SK-N-SH (cell line): ENCODE measurements at regions not wholly inside any gene's neighbourhood (a gene's known extent, or its start where the extent isn't known, plus 50 kb on each side); places are given as distances from the start of the nearest gene placed in this dataset.

Experiments used
- CTCF ChIA-PET: fragments of 300-600, 350-600 bp; formaldehyde crosslinking; extraction: SDS; loops from one replicate; lab custom pipeline; 2021; lab: Yijun Ruan, JAX
- POLR2A ChIA-PET: fragments of 350-600 bp; sonication (Branson Sonifier 250); formaldehyde crosslinking; extraction: SDS; loops from one replicate; lab custom pipeline; 2020; ENCODE audit warnings: antibody characterized with exemption, inconsistent platforms; lab: Yijun Ruan, JAX
- DNase-seq: peaks from one replicate; pipeline ENCODE4 v3.0.0; 2012
- H2AFZ ChIP-seq: fragments of 200-600 bp; sonication (generic); 2 replicates; pipeline ENCODE4 v1.8.1; 2016; ENCODE audit warnings: antibody characterized with exemption, mild to moderate bottlenecking, low read depth
- H3F3A ChIP-seq: fragments of 200-600 bp; sonication (generic); replicated peaks from 2 replicates; pipeline ENCODE3; 2016; ENCODE audit warnings: antibody characterized with exemption, mild to moderate bottlenecking; ENCODE audit not compliant: insufficient read depth
- H3K27ac ChIP-seq, 2 experiments: fragments of 200-500 bp in 1 of 2; fragments of 200-600 bp in 1 of 2; sonication (Bioruptor generic) in 1 of 2; sonication (generic), shearing (Covaris generic) in 1 of 2; 2 replicates each; pipeline versions ENCODE4 v1.5.1 to v1.6.1; 2014 to 2016; ENCODE audit warnings: low read depth in 2 of 2, inconsistent platforms in 1 of 2, low read length in 1 of 2, mild to moderate bottlenecking in 1 of 2, mixed read lengths in 1 of 2
- H3K27me3 ChIP-seq: fragments of 200-600 bp; sonication (generic), shearing (Covaris generic); 2 replicates; pipeline ENCODE4 v1.6.1; 2016; ENCODE audit warnings: mixed run types; ENCODE audit not compliant: insufficient read depth
- H3K36me3 ChIP-seq, 2 experiments: fragments of 200-500 bp in 1 of 2; fragments of 200-600 bp in 1 of 2; sonication (Bioruptor generic) in 1 of 2; sonication (generic) in 1 of 2; replicated peaks in 1 of 2; 2 replicates each; pipeline versions ENCODE3 to v1.5.1; 2014 to 2016; ENCODE audit warnings: low read length in 1 of 2, mild to moderate bottlenecking in 1 of 2; ENCODE audit not compliant: insufficient read depth in 2 of 2, control insufficient read depth in 1 of 2
- H3K4me1 ChIP-seq, 2 experiments: fragments of 200-500 bp in 1 of 2; fragments of 200-600 bp in 1 of 2; sonication (Bioruptor generic) in 1 of 2; sonication (generic), shearing (Covaris generic) in 1 of 2; 2 replicates each; pipeline versions ENCODE4 v1.5.1 to v1.6.1; 2014 to 2016; ENCODE audit warnings: low read depth in 1 of 2, low read length in 1 of 2, mixed run types in 1 of 2; ENCODE audit not compliant: insufficient read depth in 2 of 2, control insufficient read depth in 1 of 2
- H3K4me2 ChIP-seq: fragments of 200-600 bp; sonication (generic), shearing (Covaris generic); 2 replicates; pipeline ENCODE4 v1.6.1; 2017; ENCODE audit warnings: mixed run types
- H3K4me3 ChIP-seq, 2 experiments: fragments of 200-500 bp in 1 of 2; fragments of 200-600 bp in 1 of 2; sonication (Bioruptor generic) in 1 of 2; sonication (generic), shearing (Covaris generic) in 1 of 2; 2 replicates each; pipeline versions ENCODE4 v1.5.1 to v1.8.1; 2014 to 2016; ENCODE audit warnings: low read depth in 2 of 2, inconsistent platforms in 1 of 2, low read length in 1 of 2, mild to moderate bottlenecking in 1 of 2, mixed read lengths in 1 of 2, moderate library complexity in 1 of 2
- H3K79me2 ChIP-seq: fragments of 200-600 bp; sonication (generic); 2 replicates; pipeline ENCODE4 v1.8.1; 2017; ENCODE audit warnings: mild to moderate bottlenecking; ENCODE audit not compliant: insufficient read depth
- H3K9ac ChIP-seq: fragments of 200-600 bp; sonication (generic); 2 replicates; pipeline ENCODE4 v1.6.1; 2017; ENCODE audit warnings: mixed run types
- H3K9me2 ChIP-seq: fragments of 200-600 bp; sonication (generic); 2 replicates; pipeline ENCODE4 v1.6.1; 2017; ENCODE audit warnings: mixed run types
- H3K9me3 ChIP-seq: fragments of 200-600 bp; sonication (generic); 2 replicates; pipeline ENCODE4 v1.6.1; 2017; ENCODE audit warnings: mixed run types, mild to moderate bottlenecking, moderate library complexity
- H4K20me1 ChIP-seq: fragments of 200-600 bp; sonication (generic); 2 replicates; pipeline ENCODE4 v1.6.1; 2017; ENCODE audit warnings: mild to moderate bottlenecking, mixed run types; ENCODE audit not compliant: insufficient read depth
- EZH2phosphoT487 ChIP-seq: fragments of 200-600 bp; sonication (generic); IDR thresholded peaks from 2 replicates; pipeline ENCODE4 v1.6.1; 2017; ENCODE audit warnings: low read depth, mixed run types, mild to moderate bottlenecking, antibody characterized with exemption, moderate library complexity, borderline replicate concordance
- FOSL2 ChIP-seq: IDR thresholded peaks from 2 replicates; pipeline ENCODE4 v1.4.0; 2012; ENCODE audit warnings: low read depth, mild to moderate bottlenecking, moderate library complexity, borderline replicate concordance
- FOXJ3 ChIP-seq: sonication (generic); formaldehyde crosslinking; IDR thresholded peaks from 2 replicates; pipeline ENCODE4 v1.5.1; 2020; ENCODE audit warnings: mild to moderate bottlenecking, missing genetic modification reagents
- FOXM1 ChIP-seq: IDR thresholded peaks from 2 replicates; pipeline ENCODE4 v1.4.0; 2012; ENCODE audit warnings: low read depth, mild to moderate bottlenecking
- GATA2 ChIP-seq: sonication (generic); formaldehyde crosslinking; IDR thresholded peaks from 2 replicates; pipeline ENCODE4 v1.5.0; 2020; ENCODE audit warnings: mild to moderate bottlenecking, missing genetic modification reagents
- MXI1 ChIP-seq: IDR thresholded peaks from 2 replicates; pipeline ENCODE4 v1.6.1; 2012; ENCODE audit warnings: mild to moderate bottlenecking, low read depth, low read length, improper control_type of control experiment
- PBX3 ChIP-seq: IDR thresholded peaks from 2 replicates; pipeline ENCODE4; 2012
- RAD21 ChIP-seq: IDR thresholded peaks from 2 replicates; pipeline ENCODE4 v1.6.1; 2012; ENCODE audit warnings: mild to moderate bottlenecking, low read length
- RFX5 ChIP-seq: IDR thresholded peaks from 2 replicates; pipeline ENCODE4 v1.6.1; 2012; ENCODE audit warnings: mild to moderate bottlenecking, improper control_type of control experiment, low read length
- TAF1 ChIP-seq: IDR thresholded peaks from 2 replicates; pipeline ENCODE4 v1.6.1; 2012; ENCODE audit warnings: low read depth, mild to moderate bottlenecking, low read length, moderate library complexity, borderline replicate concordance
- USF2 ChIP-seq: fragments of 150-350 bp; IDR thresholded peaks from 2 replicates; pipeline ENCODE4 v1.6.1; 2017; ENCODE audit warnings: antibody characterized with exemption, low read length, low read depth, borderline replicate concordance
- ZBTB33 ChIP-seq: IDR thresholded peaks from 2 replicates; pipeline ENCODE4 v1.4.0; 2012; ENCODE audit warnings: low read depth, borderline replicate concordance
- WGBS: methylation state at CpG from one replicate; pipeline ENCODE4 v1.1.6; 2017; ENCODE audit warnings: low lambda C conversion rate; 5-methylcytosine and 5-hydroxymethylcytosine counted together

GRCh38 chr16:6362321-6362720, 970.3 kb upstream of the RBFOX1 start:
- no peaks in the 10 kb centered on the region for H4K20me1 ChIP-seq
- H3K9me2 ChIP-seq = no peaks in the 10 kb centered on the region
- H2AFZ ChIP-seq = no peak overlapping the region
- no peaks in the 10 kb centered on the region for H3K36me3 ChIP-seq
- POLR2A ChIA-PET = no interaction called here
- no peak overlapping the region for H3K9ac ChIP-seq
- H3K4me2 ChIP-seq = no peak overlapping the region
- no peaks in the 10 kb centered on the region for H3K79me2 ChIP-seq
- H3K4me1 ChIP-seq = no peaks in the 10 kb centered on the region; a peak in 1 of 4 replicates
- WGBS = 12% methylated on average over 5 of the region's 5 CpGs
- no peaks in the 10 kb centered on the region for H3F3A ChIP-seq
- H3K27ac ChIP-seq = no peak overlapping the region
- no peak for DNase-seq
- CTCF ChIA-PET = no interaction called here
- H3K4me3 ChIP-seq = no peak overlapping the region
- H3K9me3 ChIP-seq = no peaks in the 10 kb centered on the region
- no peaks in the 10 kb centered on the region for H3K27me3 ChIP-seq
- no peak for TF ChIP-seq MXI1
- no peak for TF ChIP-seq TAF1
- TF ChIP-seq GATA2 (CRISPR knock-in tag) = no peak
- TF ChIP-seq ZBTB33 = no peak
- TF ChIP-seq FOXM1 = no peak
- TF ChIP-seq PBX3 = no peak
- TF ChIP-seq FOXJ3 = no peak
- no peak for TF ChIP-seq EZH2phosphoT487

GRCh38 chr16:6360641-6361040, 972.0 kb upstream of the RBFOX1 start:
- WGBS = 47% methylated on average over 7 of the region's 7 CpGs
- H3K9me3 ChIP-seq = no peaks in the 10 kb centered on the region

GRCh38 chr16:6356911-6357310, 975.7 kb upstream of the RBFOX1 start:
- no peaks in the 10 kb centered on the region for H3F3A ChIP-seq
- no peaks in the 10 kb centered on the region for H3K36me3 ChIP-seq
- H3K4me3 ChIP-seq = no peak overlapping the region
- H2AFZ ChIP-seq = no peak overlapping the region
- no peaks in the 10 kb centered on the region for H3K9me2 ChIP-seq
- H3K4me2 ChIP-seq = no peak overlapping the region
- H3K27me3 ChIP-seq = no peaks in the 10 kb centered on the region
- WGBS = 7% methylated on average over 7 of the region's 7 CpGs
- no peaks in the 10 kb centered on the region for H3K79me2 ChIP-seq
- DNase-seq = no peak
- POLR2A ChIA-PET = no interaction called here
- H3K27ac ChIP-seq = no peak overlapping the region
- H4K20me1 ChIP-seq = no peaks in the 10 kb centered on the region
- TF ChIP-seq RFX5 = no peak
- TF ChIP-seq USF2 = no peak
- TF ChIP-seq TAF1 = no peak
- no peak for TF ChIP-seq RAD21
- no peak for TF ChIP-seq FOSL2
- TF ChIP-seq, all 33 proteins: peak for 0
- no peak overlapping the region for H3K9ac ChIP-seq
- no peaks in the 10 kb centered on the region for H3K4me1 ChIP-seq
- no peaks in the 10 kb centered on the region for H3K9me3 ChIP-seq
- CTCF ChIA-PET = no interaction called here

More at GRCh38 chr16:6360641-6361040, 972.0 kb upstream of the RBFOX1 start:
- TF ChIP-seq FOSL2 = no peak
- TF ChIP-seq, all 33 proteins: peak for 0
- ChIA-PET CTCF (interaction anchor here (0.7 to 1.4 kb wide), 4 partner anchors 185 to 344 kb away, joined by 3 to 4 read pairs (median 4); no protein-coding TSS in a partner anchor), POLR2A (no interaction called here)
- no peak for DNase-seq
- H4K20me1 ChIP-seq = no peaks in the 10 kb centered on the region
- no peaks in the 10 kb centered on the region; a peak in 1 of 4 replicates for H3K4me1 ChIP-seq
- H3K9ac ChIP-seq = no peak overlapping the region
- no peaks in the 10 kb centered on the region for H3K36me3 ChIP-seq
- H3K79me2 ChIP-seq = no peaks in the 10 kb centered on the region
- H3F3A ChIP-seq = no peaks in the 10 kb centered on the region
- no peaks in the 10 kb centered on the region for H3K27me3 ChIP-seq
- H3K27ac ChIP-seq = no peak overlapping the region
- H3K9me2 ChIP-seq = no peaks in the 10 kb centered on the region
- no peak overlapping the region for H3K4me3 ChIP-seq
- no peak overlapping the region for H3K4me2 ChIP-seq
- no peak overlapping the region for H2AFZ ChIP-seq
